ENCODE measurements at regions not wholly inside any gene's neighbourhood (a gene's known extent, or its start where the extent isn't known, plus 50 kb on each side); places are given as distances from the start of the nearest gene placed in this dataset.

GRCh38 chr16:72554935-72555334 lies 383.0 kb upstream of the PMFBP1 start:
- no peak for TF ChIP-seq CTCF (IDR thresholded peaks at IDR 0.05)
- TF ChIP-seq EP300 (IDR thresholded peaks at IDR 0.05): no peak
- TF ChIP-seq POLR2A (IDR thresholded peaks at IDR 0.05): no peak
